GM19468 (cell line): ENCODE measurements at regions not wholly inside any gene's neighbourhood (a gene's known extent, or its start where the extent isn't known, plus 50 kb on each side); places are given as distances from the start of the nearest gene placed in this dataset.

Experiments used
- ATAC-seq: cut with Tn5 transposase; IDR thresholded peaks from one replicate; pipeline ENCODE4 v1.9.1; 2021; ENCODE audit warnings: mild to moderate bottlenecking, moderate library complexity, moderate number of reproducible peaks; ENCODE audit not compliant: unreplicated experiment; ENCODE audit errors: extremely low read depth

DNA sequence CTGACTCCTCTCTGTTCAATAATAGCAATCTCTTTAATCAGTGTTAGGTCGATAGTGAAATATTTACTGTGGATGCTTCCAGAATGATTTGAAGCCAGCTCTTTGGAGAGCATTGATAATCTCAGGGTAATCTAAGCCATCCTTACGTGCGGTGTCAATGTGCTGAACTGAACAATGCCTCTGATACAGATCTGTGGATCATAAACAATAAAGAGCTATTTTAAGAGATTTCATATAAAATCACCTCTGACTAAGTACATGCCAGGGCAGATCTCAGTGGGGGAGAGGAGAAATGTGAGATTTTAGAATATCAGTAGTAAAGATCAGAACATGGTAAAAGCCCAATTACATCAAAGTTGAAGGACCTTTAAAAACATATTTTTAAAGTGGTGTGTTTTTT lies 319.3 kb upstream of the GBE1 start:
- no peak for ATAC-seq

DNA sequence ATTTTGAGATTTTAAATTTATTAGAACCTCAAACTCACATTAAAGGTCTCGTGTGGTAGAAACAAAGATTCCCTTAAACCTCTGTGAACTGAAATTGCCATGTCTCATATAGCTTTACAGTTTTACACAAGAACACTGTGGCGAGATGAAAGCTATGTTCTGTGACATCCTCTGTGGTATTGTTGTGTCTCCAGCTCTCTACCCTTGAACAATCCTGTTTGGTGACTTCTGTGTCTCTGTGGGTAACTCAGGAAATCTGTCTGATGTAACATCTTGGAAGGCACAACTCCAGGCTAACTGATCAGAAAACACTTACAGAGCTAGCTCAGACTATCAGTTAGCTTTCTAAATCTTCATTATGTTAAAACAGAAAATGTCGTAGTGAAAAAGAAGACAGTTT lies 318.8 kb upstream of the GBE1 start:
- no peak for ATAC-seq

DNA sequence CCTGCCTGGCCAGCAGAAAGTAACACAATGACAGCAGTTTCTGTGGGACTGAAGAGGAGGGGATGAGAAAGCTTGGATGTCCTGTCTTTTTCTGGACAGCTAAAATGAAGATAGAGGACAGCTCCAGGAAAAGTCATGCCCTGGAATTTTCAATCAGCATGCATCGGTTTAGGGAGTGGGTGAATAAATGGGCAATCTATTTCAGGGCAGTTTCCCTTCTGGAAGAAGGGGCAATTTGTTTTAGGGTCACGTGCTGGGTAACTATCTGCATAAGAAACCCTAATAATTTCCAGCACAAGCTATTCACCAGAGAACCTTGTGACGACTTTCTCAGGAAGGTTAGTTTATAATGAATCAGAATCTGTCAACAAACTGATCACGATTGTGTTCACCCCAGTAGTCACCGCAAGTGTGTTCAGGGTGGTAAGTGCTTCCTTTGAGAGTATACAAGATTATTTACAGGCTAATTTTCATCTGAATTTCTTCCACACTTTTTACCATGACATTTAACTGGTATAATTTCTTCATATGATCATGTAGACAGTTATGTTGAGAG lies 318.0 kb upstream of the GBE1 start:
- no peak for ATAC-seq

DNA sequence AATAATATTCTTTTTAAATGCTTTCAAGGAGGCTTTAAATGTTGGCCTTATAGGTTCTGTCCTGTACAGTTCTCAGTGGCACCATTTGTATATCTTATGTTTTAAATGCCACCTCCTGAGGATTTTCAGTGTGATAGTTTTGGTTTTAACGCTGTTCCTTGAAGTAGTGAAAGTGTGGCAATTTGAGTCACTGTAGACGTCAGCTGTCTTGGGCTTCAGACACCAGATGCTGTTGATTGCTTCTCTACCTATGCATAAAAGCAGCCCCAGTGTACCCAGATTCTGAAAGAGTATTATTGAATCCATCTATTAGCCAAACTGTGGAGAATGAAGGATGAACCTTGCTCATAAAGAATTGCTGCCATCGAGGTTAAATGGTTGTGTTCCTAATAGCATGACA lies 316.8 kb upstream of the GBE1 start:
- no peak for ATAC-seq

DNA sequence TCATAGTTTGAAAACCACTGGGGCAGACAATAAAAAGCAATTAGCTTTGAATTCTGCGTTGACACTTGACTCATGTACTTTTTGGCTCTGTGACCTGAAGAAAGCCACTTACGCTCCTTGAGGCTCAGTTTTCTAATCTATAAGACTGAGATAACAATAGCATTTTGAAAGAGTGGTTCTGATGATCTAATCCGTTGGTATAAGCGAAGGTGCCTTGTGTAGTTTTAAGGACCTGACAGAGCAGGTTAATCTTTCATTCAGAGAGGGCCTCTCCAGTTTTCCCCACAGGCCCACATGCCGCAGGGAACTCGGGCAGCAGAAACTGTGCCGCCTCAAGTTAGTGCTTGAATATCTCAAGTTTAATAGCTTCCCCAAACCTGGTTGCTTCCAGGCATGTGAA lies 306.0 kb upstream of the GBE1 start:
- ATAC-seq = no peak

DNA sequence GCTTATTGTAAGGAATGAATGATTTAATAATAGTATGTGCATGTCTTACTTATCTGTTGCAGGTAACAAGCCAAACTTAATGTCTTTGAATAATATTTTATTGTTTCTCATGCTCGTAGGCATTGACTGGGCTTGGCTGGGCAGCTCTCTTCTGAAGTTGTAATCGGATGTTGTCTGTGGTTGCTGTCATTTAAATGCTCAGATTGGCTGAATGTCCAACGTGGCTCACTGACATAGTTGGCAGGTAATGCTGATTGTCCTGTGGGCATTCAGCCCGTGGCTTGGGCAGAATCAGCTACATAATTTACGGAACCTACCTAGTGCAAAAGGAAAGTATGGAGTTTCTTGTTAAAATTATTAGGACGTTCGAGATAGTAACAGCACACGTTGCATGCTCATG lies 297.4 kb upstream of the GBE1 start:
- ATAC-seq = no peak

DNA sequence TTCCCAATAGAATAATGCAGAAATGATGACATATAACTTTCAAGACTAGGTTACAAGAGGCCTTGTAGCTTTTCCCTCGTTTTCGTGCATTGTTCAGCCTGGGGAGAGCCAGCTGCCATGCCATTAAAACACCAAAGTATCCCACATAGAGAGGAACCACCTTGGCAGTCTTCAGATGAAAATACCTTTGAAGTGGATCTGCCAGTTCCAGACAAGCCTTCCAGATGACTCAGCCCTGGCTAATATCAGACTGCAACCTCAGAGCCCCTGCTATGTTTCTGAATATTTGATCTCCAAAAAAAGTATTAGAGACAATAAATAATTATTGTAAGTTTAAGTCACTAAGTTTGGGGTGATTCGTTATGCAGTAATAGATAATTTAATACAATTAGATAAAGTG lies 294.3 kb upstream of the GBE1 start:
- ATAC-seq = no peak

DNA sequence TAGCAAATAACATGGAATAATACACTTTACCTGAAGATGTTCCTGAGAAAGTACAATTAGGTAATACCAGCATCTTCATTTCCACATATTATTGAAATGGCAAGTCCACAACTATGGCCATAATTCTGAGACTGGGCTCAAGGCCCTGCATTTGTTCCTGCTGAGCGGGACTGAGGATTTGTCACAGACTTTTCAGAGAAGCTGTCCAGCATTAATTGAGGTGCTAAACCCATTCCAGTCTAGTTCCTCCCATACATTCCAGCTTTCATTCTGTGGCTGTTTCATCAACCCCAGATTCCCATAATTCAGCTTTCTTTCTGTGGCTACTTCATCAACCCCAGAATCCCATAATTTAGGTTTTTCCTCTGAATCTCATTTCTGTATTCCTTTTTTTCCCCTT lies 293.4 kb upstream of the GBE1 start:
- ATAC-seq = no peak

DNA sequence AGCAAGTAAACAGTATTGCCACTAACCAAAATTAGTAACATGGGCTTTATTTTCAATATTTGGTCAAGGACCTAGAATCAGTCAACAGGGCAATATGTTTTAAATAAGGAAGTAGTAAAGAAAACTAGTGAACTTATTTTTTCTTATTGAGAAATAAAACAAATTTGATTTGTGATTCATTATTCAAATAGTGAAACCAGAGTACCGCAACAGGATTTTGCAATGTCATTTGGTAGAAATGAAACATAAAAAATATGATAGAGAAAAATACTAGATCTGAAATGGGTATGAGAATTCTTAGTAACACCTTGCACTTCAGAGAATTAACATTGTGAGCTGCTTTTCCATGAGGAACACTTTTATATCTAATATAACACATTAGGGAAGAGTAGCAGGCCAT lies 291.8 kb upstream of the GBE1 start:
- no peak for ATAC-seq

DNA sequence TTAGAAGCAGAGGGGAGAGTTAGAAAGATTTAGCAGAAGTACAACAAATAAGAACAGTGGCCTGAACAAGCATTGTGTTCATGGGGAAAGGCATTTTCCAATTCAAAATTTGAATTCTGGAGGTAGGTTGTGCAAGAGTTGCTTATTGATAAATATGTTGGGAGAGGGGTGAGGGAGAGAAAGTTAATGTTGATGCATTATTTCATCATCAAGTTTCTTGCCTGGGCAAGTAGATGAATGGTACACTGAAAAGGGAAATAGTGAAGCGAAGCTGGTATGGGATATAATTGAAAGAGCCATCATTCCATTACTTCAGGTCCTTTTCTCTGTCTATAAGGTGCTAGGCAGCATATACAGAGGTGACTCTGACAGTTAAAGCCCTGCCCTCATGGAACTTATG lies 288.9 kb upstream of the GBE1 start:
- no peak for ATAC-seq

DNA sequence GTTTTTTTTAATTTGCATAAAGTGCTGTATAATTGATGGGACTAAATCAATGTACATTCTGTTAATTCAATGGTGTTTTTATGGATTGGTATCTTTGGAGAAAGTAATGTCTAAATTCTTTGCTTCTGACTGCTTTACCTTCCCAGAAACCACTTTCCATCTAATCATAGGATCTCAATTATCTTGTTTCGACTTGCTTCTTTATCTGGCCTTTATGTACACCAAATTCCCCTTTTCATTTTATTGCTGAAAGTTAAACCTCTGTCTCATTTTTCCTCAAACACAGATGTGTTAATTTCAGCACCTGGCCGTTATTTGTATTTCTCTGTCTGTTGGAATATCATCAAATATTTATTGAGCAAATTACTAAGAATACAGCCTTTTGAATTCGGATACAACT lies 287.3 kb upstream of the GBE1 start:
- no peak for ATAC-seq

DNA sequence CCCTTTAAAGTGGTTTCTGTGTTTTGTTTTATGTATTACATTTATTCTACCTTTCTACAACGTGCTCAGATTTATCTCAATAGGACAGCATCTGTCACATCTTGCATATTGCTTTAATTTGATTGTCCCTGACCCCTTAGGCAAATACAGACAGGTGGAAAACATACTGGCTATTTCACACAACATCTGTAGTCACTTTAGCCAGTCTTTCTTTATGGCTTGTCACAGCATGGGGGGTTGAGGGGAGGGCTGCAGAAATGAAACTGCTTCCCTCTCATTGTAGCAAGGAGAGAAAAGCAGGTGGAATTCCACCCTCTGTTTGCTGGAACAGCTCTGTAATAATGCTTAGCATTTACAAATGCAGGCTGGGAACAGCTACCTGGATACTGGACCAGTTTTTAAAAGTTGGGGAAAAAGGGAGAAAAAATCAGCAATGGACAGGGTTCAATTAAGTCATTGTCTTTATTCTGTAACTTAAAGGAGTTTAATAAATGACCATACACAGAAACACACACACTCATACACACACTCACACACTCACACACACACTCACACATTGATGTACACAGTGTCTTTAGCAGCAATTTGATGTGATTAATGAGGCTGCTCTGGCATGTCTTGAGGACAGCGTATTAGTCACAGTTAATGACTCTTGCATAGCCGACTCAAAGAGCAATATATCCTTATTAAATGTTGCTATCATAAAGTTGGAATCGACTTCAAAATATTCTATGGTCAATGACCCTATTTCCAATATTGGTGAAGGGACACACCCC lies 283.7 kb upstream of the GBE1 start:
- ATAC-seq = no peak

DNA sequence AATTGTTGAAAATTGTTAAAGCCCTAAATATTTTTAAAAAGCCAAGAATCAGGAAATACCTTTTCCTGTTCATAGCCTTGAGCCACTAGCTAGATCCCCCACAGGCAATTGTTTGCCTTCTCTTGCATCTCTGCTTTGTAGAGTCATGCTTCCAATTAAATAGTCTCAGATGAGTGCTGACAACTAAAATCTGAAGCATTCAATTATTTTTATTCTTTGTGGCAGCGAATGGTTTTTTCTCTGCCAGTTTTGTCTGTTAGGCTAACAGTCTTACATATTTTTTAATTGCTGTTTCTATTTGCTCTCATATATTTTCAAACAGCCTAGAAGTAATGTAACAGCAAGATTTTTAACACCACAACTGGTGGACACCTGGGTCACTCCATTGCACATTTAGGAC lies 277.1 kb upstream of the GBE1 start:
- no peak for ATAC-seq

DNA sequence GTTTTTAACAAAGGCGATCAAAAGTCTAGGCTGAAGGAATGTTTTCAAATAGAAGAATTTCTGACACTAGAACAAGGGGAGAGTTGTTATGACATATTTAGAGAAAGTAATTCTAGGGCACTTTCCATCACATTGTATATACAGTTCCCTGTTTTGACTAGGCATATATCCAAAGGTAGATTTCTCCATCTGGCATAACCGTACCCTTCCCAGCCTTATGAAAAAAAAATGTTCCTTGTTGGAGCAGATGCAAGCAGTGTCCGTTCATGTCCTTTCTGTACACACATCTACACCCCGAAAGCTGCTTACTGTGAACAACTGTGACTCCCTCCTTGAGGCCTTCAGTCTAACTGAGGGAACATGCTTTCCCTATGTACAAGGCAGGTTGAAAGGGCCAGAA lies 271.7 kb upstream of the GBE1 start:
- ATAC-seq = no peak

DNA sequence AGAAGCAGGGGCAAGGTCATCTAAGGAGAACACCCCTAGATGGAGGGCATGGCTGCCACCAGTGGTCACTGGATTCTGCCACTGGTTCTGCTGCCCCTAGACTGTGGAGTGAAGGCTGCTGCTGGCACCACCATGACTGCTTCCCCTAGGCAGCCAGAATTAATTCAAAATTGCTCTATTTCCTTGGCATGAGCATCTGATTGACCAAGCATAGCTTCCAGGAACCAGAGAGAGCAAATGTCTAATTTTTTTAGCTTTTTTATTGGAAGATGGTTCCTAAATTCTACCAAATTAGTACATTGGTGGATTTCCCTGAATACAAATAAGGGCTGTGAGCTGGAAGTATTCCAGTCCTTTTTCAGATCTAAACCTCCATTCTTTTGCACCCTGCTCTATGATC lies 270.2 kb upstream of the GBE1 start:
- no peak for ATAC-seq

DNA sequence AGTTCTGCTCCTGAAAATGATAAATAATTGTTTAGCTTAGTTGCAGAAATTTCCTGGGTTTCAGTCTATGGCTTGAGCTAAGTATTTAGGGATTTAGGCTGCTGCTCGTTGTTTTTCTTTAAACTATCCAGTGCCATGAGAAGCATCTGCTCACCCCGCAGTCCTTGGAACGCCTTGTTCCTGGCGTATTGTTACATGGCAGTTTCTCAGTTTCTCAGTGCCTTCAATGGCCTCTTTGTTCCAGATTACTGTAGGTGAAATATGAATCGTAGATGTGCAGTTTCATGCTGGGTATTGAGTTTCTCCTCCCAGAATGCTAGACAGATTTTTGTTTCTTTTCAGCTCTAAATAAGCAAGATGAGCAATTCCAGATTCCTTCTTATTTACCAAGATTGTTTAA lies 269.5 kb upstream of the GBE1 start:
- ATAC-seq = no peak

DNA sequence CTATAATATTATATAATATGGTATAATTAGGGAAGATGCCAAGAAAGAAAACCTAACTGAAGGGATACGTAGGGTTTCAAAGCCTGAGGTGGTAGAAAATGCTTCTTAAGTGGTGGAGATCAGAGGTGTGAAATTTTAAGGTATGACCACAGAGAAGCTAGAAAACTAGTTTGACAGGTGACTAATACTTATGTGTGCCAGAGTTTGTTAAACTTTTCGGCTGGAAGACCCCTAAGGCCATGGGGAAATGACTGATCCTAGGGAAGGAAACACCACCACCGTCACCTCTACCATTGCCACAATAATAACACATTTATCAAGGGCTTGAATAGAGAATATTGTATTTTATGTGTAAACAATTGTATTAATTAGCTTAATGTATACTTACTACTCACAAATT lies 261.4 kb upstream of the GBE1 start:
- ATAC-seq = no peak

DNA sequence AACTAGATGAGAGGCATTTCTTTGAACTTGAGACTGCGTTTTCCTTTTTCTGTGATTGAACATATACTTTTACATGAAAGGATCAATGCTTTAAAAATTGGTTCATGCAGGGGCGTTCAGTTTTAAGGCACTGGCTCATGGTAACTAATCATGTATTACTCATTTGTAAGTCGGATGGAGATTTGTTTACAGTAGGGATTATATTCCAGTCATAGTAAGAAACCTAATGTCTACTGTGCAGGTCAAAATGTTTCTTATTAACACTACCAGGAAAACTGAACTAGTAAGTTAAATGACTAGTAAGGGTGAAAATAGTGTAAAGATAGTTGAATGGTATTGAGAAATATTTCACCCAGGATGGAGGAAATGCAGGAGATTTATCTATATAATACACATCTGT lies 258.8 kb upstream of the GBE1 start:
- no peak for ATAC-seq

DNA sequence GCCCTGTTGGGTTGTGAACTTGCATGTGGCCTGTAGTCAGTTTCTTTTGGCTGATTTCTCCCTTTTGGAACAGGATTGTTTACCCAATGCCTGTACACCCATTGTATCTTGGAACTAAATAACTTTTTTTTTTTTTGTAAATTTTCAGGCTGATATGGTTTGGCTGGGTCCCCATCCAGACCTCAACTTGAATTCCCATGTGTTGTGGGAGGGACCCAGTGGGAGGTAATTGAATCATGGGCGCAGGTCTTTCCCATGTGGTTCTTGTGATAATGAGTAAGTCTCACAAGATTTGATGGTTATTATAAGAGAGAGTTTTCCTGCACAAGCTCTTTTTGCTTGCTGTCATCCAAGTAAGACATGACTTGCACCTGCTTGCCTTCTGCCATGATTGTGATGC lies 253.8 kb upstream of the GBE1 start:
- no peak for ATAC-seq

DNA sequence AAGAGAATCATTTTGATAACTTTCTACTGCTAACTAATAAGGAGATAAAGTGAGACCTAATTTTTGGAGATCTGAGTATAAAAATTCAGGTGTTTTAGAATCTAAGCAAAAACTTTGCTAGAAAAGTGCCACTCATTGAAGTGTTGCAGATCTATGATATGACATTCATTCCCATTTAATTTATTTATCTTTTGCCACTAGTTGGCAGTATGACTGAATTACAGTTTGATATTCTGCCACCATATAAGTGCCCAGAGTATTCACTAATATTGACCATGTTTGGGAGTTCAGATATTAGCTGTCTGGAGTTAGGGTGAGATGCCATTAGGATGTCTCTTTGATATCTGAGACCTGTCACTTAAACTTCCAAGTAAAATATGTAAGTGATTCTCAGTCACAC lies 251.3 kb upstream of the GBE1 start:
- no peak for ATAC-seq

DNA sequence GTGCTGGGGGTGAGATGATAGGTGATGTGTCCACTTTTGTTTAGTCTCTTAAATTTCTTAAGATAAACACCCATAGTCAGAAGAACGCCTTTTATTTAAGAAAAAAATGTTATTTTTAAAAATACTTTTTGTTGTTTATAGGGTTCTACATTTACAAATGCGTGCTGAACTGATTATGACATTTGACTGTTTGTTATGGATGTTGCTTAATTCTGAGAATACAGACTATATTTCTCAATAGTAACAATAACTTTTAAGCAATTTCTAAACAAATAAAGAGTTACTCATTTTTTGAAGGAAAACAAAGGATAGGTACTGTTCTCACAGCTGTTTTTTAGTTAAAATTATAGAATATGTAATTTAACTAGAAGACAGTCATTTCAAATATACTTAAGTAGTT lies 249.9 kb upstream of the GBE1 start:
- ATAC-seq = no peak

DNA sequence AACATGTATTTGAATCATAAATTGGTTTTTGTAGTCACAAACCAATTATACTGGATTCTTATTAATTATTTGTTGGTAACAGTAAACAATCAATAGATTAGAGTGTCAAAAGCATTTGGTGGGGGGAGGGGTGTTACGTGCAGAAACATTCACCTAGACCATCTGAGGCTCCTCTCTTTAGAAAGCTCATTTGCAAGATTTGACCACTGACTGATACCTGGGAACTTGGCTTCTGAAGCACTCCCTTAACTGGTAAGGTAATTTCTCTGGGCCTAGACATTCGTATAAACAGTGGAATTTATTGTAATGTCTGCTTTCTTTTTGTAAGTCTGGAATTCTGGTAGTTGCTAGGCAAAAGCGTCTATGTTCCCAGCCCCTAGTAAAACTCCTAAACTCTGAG lies 243.8 kb upstream of the GBE1 start:
- ATAC-seq = no peak
